ENCODE measurements at regions not wholly inside any gene's neighbourhood (a gene's known extent, or its start where the extent isn't known, plus 50 kb on each side); places are given as distances from the start of the nearest gene placed in this dataset.

DNA sequence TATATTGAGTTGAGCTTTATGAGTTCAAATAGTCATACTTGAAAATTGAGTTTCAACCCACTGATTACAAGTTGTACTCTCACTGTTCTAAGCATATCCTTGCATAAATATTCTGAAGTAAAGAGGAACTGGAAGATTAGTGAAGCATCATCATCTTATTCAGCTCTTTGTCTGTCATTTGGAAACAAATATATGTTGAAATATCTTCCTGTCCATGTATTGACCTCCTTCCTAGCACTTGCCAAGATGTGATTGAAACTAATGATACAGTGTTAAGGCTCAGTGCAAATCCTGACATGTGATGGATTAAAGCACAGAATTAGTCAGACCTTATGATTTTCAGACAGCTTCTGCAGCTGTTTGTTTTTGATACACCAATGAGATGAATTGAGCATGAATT lies 434.3 kb downstream of the TBC1D32 start:
- TF ChIP-seq, protein P1, sequence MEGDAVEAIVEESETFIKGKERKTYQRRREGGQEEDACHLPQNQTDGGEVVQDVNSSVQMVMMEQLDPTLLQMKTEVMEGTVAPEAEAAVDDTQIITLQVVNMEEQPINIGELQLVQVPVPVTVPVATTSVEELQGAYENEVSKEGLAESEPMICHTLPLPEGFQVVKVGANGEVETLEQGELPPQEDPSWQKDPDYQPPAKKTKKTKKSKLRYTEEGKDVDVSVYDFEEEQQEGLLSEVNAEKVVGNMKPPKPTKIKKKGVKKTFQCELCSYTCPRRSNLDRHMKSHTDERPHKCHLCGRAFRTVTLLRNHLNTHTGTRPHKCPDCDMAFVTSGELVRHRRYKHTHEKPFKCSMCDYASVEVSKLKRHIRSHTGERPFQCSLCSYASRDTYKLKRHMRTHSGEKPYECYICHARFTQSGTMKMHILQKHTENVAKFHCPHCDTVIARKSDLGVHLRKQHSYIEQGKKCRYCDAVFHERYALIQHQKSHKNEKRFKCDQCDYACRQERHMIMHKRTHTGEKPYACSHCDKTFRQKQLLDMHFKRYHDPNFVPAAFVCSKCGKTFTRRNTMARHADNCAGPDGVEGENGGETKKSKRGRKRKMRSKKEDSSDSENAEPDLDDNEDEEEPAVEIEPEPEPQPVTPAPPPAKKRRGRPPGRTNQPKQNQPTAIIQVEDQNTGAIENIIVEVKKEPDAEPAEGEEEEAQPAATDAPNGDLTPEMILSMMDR (IDR thresholded peaks at IDR 0.05): no peak
- TF ChIP-seq, protein P2, sequence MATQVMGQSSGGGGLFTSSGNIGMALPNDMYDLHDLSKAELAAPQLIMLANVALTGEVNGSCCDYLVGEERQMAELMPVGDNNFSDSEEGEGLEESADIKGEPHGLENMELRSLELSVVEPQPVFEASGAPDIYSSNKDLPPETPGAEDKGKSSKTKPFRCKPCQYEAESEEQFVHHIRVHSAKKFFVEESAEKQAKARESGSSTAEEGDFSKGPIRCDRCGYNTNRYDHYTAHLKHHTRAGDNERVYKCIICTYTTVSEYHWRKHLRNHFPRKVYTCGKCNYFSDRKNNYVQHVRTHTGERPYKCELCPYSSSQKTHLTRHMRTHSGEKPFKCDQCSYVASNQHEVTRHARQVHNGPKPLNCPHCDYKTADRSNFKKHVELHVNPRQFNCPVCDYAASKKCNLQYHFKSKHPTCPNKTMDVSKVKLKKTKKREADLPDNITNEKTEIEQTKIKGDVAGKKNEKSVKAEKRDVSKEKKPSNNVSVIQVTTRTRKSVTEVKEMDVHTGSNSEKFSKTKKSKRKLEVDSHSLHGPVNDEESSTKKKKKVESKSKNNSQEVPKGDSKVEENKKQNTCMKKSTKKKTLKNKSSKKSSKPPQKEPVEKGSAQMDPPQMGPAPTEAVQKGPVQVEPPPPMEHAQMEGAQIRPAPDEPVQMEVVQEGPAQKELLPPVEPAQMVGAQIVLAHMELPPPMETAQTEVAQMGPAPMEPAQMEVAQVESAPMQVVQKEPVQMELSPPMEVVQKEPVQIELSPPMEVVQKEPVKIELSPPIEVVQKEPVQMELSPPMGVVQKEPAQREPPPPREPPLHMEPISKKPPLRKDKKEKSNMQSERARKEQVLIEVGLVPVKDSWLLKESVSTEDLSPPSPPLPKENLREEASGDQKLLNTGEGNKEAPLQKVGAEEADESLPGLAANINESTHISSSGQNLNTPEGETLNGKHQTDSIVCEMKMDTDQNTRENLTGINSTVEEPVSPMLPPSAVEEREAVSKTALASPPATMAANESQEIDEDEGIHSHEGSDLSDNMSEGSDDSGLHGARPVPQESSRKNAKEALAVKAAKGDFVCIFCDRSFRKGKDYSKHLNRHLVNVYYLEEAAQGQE (IDR thresholded peaks at IDR 0.05; ENCODE audit: insufficient read depth in 1 of 2, low read depth in 2 of 2, low read length in 1 of 2): no peak
- no peak for TF ChIP-seq POLR2AphosphoS5 (IDR thresholded peaks at IDR 0.05; ENCODE audit: low read depth, low read length)
